ENCODE measurements at regions not wholly inside any gene's neighbourhood (a gene's known extent, or its start where the extent isn't known, plus 50 kb on each side); places are given as distances from the start of the nearest gene placed in this dataset.

- Histone ChIP-seq H3K27ac (no peak overlapping the region), H3K27me3 (no peaks in the 10 kb centered on the region), H3K4me1 (no peaks in the 10 kb centered on the region), H3K9me3 (no peaks in the 10 kb centered on the region), H3K36me3 (replicated peaks in 1 of 2; ENCODE audit: insufficient read depth in 1 of 2, low read depth in 2 of 2) (no peaks in the 10 kb centered on the region), H3K4me3 (no peak overlapping the region)
- no peak for TF ChIP-seq POLR2A (IDR thresholded peaks at IDR 0.05)
- TF ChIP-seq, protein P1, sequence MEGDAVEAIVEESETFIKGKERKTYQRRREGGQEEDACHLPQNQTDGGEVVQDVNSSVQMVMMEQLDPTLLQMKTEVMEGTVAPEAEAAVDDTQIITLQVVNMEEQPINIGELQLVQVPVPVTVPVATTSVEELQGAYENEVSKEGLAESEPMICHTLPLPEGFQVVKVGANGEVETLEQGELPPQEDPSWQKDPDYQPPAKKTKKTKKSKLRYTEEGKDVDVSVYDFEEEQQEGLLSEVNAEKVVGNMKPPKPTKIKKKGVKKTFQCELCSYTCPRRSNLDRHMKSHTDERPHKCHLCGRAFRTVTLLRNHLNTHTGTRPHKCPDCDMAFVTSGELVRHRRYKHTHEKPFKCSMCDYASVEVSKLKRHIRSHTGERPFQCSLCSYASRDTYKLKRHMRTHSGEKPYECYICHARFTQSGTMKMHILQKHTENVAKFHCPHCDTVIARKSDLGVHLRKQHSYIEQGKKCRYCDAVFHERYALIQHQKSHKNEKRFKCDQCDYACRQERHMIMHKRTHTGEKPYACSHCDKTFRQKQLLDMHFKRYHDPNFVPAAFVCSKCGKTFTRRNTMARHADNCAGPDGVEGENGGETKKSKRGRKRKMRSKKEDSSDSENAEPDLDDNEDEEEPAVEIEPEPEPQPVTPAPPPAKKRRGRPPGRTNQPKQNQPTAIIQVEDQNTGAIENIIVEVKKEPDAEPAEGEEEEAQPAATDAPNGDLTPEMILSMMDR (IDR thresholded peaks at IDR 0.05): no peak
- 11 to 13% methylated on average over 16 of the region's 16 CpGs for WGBS, 2 donors
- no peak for ATAC-seq
- DNase-seq: no peak
- intact Hi-C loops (cut with DNase I): no loop called here
These were observed 167.3 kb upstream of the MYO3A start for GRCh38 chr10:25766687-25767221.

GRCh38 chr10:25768167-25768566 is 165.9 kb upstream of the MYO3A start:
- Histone ChIP-seq H3K27me3 (no peaks in the 10 kb centered on the region), H3K4me1 (no peaks in the 10 kb centered on the region), H3K27ac (no peak overlapping the region), H3K4me3 (no peak overlapping the region), H3K36me3 (replicated peaks in 1 of 2; ENCODE audit: insufficient read depth in 1 of 2, low read depth in 2 of 2) (no peaks in the 10 kb centered on the region), H3K9me3 (no peaks in the 10 kb centered on the region)
- no peak for DNase-seq
- ATAC-seq: no peak
- TF ChIP-seq, protein P1 (IDR thresholded peaks at IDR 0.05): no peak
- no peak for TF ChIP-seq POLR2A (IDR thresholded peaks at IDR 0.05)
- 65 to 78% methylated on average over 3 of the region's 3 CpGs for WGBS, 2 donors
- intact Hi-C loops (cut with DNase I): no loop called here

DNA sequence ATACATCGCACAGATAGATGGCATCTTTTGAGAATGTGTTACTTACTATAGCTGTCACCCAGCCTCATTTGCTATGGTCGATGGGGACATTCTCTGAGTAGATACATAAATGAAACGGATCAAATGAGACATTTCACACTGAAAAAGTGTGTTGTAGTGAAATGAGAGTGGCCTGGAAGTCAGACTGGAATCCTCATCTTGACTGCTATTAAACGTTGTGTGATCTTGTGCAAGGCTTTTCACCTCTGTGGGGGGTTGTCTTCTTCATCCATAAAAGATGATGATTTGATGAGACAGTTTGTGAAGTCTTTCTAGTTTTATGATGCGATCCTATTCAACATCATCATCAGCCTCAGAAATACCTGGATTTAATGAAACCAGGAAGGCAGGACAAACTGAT is 155.4 kb upstream of the MYO3A start:
- no peak overlapping the region for H3K4me3 ChIP-seq
- no peaks in the 10 kb centered on the region for H3K9me3 ChIP-seq
- 60 to 61% methylated on average over 5 of the region's 5 CpGs for WGBS, 2 donors
- intact Hi-C loops (cut with DNase I): no loop called here
- no peaks in the 10 kb centered on the region for H3K27me3 ChIP-seq
- TF ChIP-seq, protein P1 (IDR thresholded peaks at IDR 0.05): no peak
- TF ChIP-seq POLR2A (IDR thresholded peaks at IDR 0.05): no peak
- H3K36me3 ChIP-seq (replicated peaks in 1 of 2; ENCODE audit: insufficient read depth in 1 of 2, low read depth in 2 of 2): no peaks in the 10 kb centered on the region
- H3K4me1 ChIP-seq: no peaks in the 10 kb centered on the region
- H3K27ac ChIP-seq: no peak overlapping the region
- DNase-seq: no peak
- no peak for ATAC-seq

GRCh38 chr10:25786161-25786560 is 147.9 kb upstream of the MYO3A start:
- Histone ChIP-seq H3K9me3 (no peaks in the 10 kb centered on the region), H3K27ac (no peak overlapping the region), H3K4me1 (peaks cover 6% of the 10 kb centered on the region), H3K36me3 (replicated peaks in 1 of 2; ENCODE audit: insufficient read depth in 1 of 2, low read depth in 2 of 2) (no peaks in the 10 kb centered on the region), H3K27me3 (no peaks in the 10 kb centered on the region), H3K4me3 (no peak overlapping the region)
- intact Hi-C loops (cut with DNase I): no loop called here
- WGBS, 2 donors: 21 to 32% methylated on average over 4 of the region's 4 CpGs
- TF ChIP-seq, protein P1 (IDR thresholded peaks at IDR 0.05): no peak
- no peak for TF ChIP-seq POLR2A (IDR thresholded peaks at IDR 0.05)
- peak; percentile 40 for ATAC-seq
- DNase-seq: peak in 3 of 4 donors; percentile 8 to 34 (median 13)

GRCh38 chr10:25786899-25787298 is 147.1 kb upstream of the MYO3A start:
- Histone ChIP-seq H3K27me3 (no peaks in the 10 kb centered on the region), H3K27ac (no peak overlapping the region), H3K4me3 (no peak overlapping the region), H3K4me1 (peaks cover 6% of the 10 kb centered on the region), H3K9me3 (no peaks in the 10 kb centered on the region), H3K36me3 (replicated peaks in 1 of 2; ENCODE audit: insufficient read depth in 1 of 2, low read depth in 2 of 2) (no peaks in the 10 kb centered on the region)
- WGBS, 2 donors: 45 to 61% methylated on average over 3 of the region's 3 CpGs
- DNase-seq: no peak
- no peak for ATAC-seq
- intact Hi-C loops (cut with DNase I): no loop called here
- TF ChIP-seq, protein P1 (IDR thresholded peaks at IDR 0.05): no peak
- no peak for TF ChIP-seq POLR2A (IDR thresholded peaks at IDR 0.05)
